MM.1S (cell line): ENCODE measurements at regions not wholly inside any gene's neighbourhood (a gene's known extent, or its start where the extent isn't known, plus 50 kb on each side); places are given as distances from the start of the nearest gene placed in this dataset.

Source experiments
- DNase-seq: peaks from one replicate; pipeline ENCODE4 v3.0.0-alpha.2; 2015
- H2AFZ ChIP-seq: fragments of 300-600 bp; sonication (generic); 2 replicates; pipeline ENCODE4 v1.6.0; 2016; ENCODE audit warnings: antibody characterized with exemption, low read length
- H3F3A ChIP-seq: fragments of 300-600 bp; sonication (generic); 2 replicates; pipeline ENCODE4 v1.6.1; 2016; ENCODE audit warnings: mild to moderate bottlenecking, antibody characterized with exemption, low read length, moderate library complexity, mixed read lengths; ENCODE audit not compliant: insufficient read depth
- H3K27ac ChIP-seq: fragments of 300-600 bp; sonication (generic); 2 replicates; pipeline ENCODE4 v1.5.1; 2016; ENCODE audit warnings: mild to moderate bottlenecking, low read length
- H3K27me3 ChIP-seq: fragments of 300-600 bp; sonication (generic); replicated peaks from 2 replicates; pipeline ENCODE4 v1.6.0; 2016; ENCODE audit warnings: low read length; ENCODE audit not compliant: insufficient read depth
- H3K36me3 ChIP-seq: fragments of 300-600 bp; sonication (generic); replicated peaks from 2 replicates; pipeline ENCODE4 v1.6.1; 2016; ENCODE audit warnings: mild to moderate bottlenecking, low read length, mixed read lengths; ENCODE audit not compliant: insufficient read depth
- H3K4me1 ChIP-seq: fragments of 300-600 bp; sonication (generic); 2 replicates; pipeline ENCODE4 v1.6.1; 2016; ENCODE audit warnings: low read length, mixed read lengths
- H3K4me2 ChIP-seq: fragments of 300-600 bp; sonication (generic); 2 replicates; pipeline ENCODE4 v1.6.0; 2016; ENCODE audit warnings: low read depth, low read length
- H3K4me3 ChIP-seq: fragments of 300-600 bp; sonication (generic); 2 replicates; pipeline ENCODE4 v1.5.1; 2016; ENCODE audit warnings: low read length, mixed read lengths
- H3K79me2 ChIP-seq: fragments of 300-600 bp; sonication (generic); 2 replicates; pipeline ENCODE4 v1.6.1; 2016; ENCODE audit warnings: mixed run types, low read length, mixed read lengths
- H3K9ac ChIP-seq: fragments of 300-600 bp; sonication (generic); 2 replicates; pipeline ENCODE4 v1.6.1; 2016; ENCODE audit warnings: low read length, mixed read lengths
- H3K9me2 ChIP-seq: fragments of 300-600 bp; sonication (generic); replicated peaks from 2 replicates; pipeline ENCODE4 v1.6.1; 2016; ENCODE audit warnings: mild to moderate bottlenecking, low read length, mixed read lengths; ENCODE audit not compliant: insufficient read depth
- H3K9me3 ChIP-seq: fragments of 300-600 bp; sonication (generic); replicated peaks from 2 replicates; pipeline ENCODE4 v1.6.1; 2016; ENCODE audit warnings: mild to moderate bottlenecking, low read length, mixed read lengths; ENCODE audit not compliant: insufficient read depth
- H4K20me1 ChIP-seq: fragments of 300-600 bp; sonication (generic); 2 replicates; pipeline ENCODE4 v1.6.1; 2016; ENCODE audit warnings: mild to moderate bottlenecking, low read length, moderate library complexity, mixed read lengths; ENCODE audit not compliant: insufficient read depth
- CTCF ChIP-seq: fragments of 300-600 bp; sonication (generic); IDR thresholded peaks from 2 replicates; pipeline ENCODE4 v1.5.1; 2016; ENCODE audit warnings: antibody characterized with exemption, low read length, mixed read lengths
- EZH2 ChIP-seq: fragments of 300-600 bp; sonication (generic); optimal IDR thresholded peaks from 2 replicates; pipeline ENCODE3; 2017; ENCODE audit warnings: low read depth, mild to moderate bottlenecking, antibody characterized with exemption, low read length, mixed read lengths
- EZH2phosphoT487 ChIP-seq: fragments of 300-600 bp; sonication (generic); IDR thresholded peaks from 2 replicates; pipeline ENCODE4 v1.6.1; 2018; ENCODE audit warnings: antibody characterized with exemption, low read length

- TF ChIP-seq EZH2 (no peak), CTCF (no peak), EZH2phosphoT487 (no peak)
- H4K20me1 ChIP-seq = no peaks in the 10 kb centered on the region
- H3K79me2 ChIP-seq = no peaks in the 10 kb centered on the region
- H3F3A ChIP-seq = no peaks in the 10 kb centered on the region
- H3K36me3 ChIP-seq = no peaks in the 10 kb centered on the region
- H3K27ac ChIP-seq = no peak overlapping the region
- H3K9me3 ChIP-seq = no peaks in the 10 kb centered on the region
- H3K4me2 ChIP-seq = no peak overlapping the region
- no peaks in the 10 kb centered on the region for H3K4me1 ChIP-seq
- H3K27me3 ChIP-seq = 0 out of 2 replicates have a peak, but pooled peaks cover 6% of the 10 kb centered on the region
- H3K9ac ChIP-seq = no peak overlapping the region
- no peak for DNase-seq
- H3K4me3 ChIP-seq = no peak overlapping the region
- no peak overlapping the region for H2AFZ ChIP-seq
- no peaks in the 10 kb centered on the region for H3K9me2 ChIP-seq
Observed at GRCh38 chr3:127370906-127371305, 83.1 kb upstream of the PRR20G start.

GRCh38 chr3:127369356-127369935, 81.6 kb upstream of the PRR20G start:
- no peak overlapping the region for H3K4me3 ChIP-seq
- no peaks in the 10 kb centered on the region for H4K20me1 ChIP-seq
- no peak overlapping the region for H3K4me2 ChIP-seq
- H3K36me3 ChIP-seq = no peaks in the 10 kb centered on the region
- H3K79me2 ChIP-seq = no peaks in the 10 kb centered on the region
- no peaks in the 10 kb centered on the region for H3K9me3 ChIP-seq
- no peaks in the 10 kb centered on the region for H3K4me1 ChIP-seq
- no peaks in the 10 kb centered on the region for H3F3A ChIP-seq
- H2AFZ ChIP-seq = no peak overlapping the region
- TF ChIP-seq EZH2phosphoT487 = no peak
- no peak for TF ChIP-seq CTCF
- TF ChIP-seq EZH2 = no peak
- H3K9ac ChIP-seq = no peak overlapping the region
- H3K9me2 ChIP-seq = no peaks in the 10 kb centered on the region
- no peak for DNase-seq
- no peak overlapping the region for H3K27ac ChIP-seq
- H3K27me3 ChIP-seq = 0 out of 2 replicates have a peak, but pooled peaks cover 6% of the 10 kb centered on the region

- Histone ChIP-seq H3K4me3 (no peak overlapping the region), H3K79me2 (no peaks in the 10 kb centered on the region), H3K36me3 (no peaks in the 10 kb centered on the region), H4K20me1 (no peaks in the 10 kb centered on the region), H3K27me3 (0 out of 2 replicates have a peak, but pooled peaks cover 6% of the 10 kb centered on the region), H2AFZ (no peak overlapping the region), H3K9me3 (no peaks in the 10 kb centered on the region), H3K27ac (no peak overlapping the region), H3K4me1 (no peaks in the 10 kb centered on the region), H3F3A (no peaks in the 10 kb centered on the region), H3K9ac (no peak overlapping the region), H3K9me2 (no peaks in the 10 kb centered on the region), H3K4me2 (no peak overlapping the region)
- DNase-seq = no peak
- TF ChIP-seq EZH2 = no peak
- TF ChIP-seq EZH2phosphoT487 = no peak
- TF ChIP-seq CTCF = no peak
Observed at GRCh38 chr3:127368186-127369032, 80.6 kb upstream of the PRR20G start.
